ENCODE measurements at regions not wholly inside any gene's neighbourhood (a gene's known extent, or its start where the extent isn't known, plus 50 kb on each side); places are given as distances from the start of the nearest gene placed in this dataset.

GRCh38 chr9:131791542-131792254, 51.8 kb upstream of the RAPGEF1 start:
- H3K4me2 ChIP-seq: no peak overlapping the region
- H2AFZ ChIP-seq: no peak overlapping the region
- H3K9me2 ChIP-seq (ENCODE audit: insufficient read depth): no peaks in the 10 kb centered on the region
- H3K27ac ChIP-seq (ENCODE audit: low read depth): no peak overlapping the region
- Mint-ChIP-seq H3K36me3 (ENCODE audit: low read depth) (no peaks in the 10 kb centered on the region; the same call in 2 of the 3 replicates), H3K4me3 (no peak overlapping the region), H3K27me3 (ENCODE audit: insufficient read depth, low read depth, poor library complexity) (peaks cover 11% of the 10 kb centered on the region), H3K27ac (no peak overlapping the region), H3K9me3 (peaks cover 9% of the 10 kb centered on the region; the same call in 2 of the 3 replicates), H3K4me1 (peaks cover 29% of the 10 kb centered on the region)
- no peaks in the 10 kb centered on the region for H3K27me3 ChIP-seq (ENCODE audit: insufficient read depth)
- no peak overlapping the region for H3K4me3 ChIP-seq
- no peak for DNase-seq (ENCODE audit: low spot score)
- no peaks in the 10 kb centered on the region for H3F3A ChIP-seq (replicated peaks; ENCODE audit: low read depth)
- ATAC-seq: peak; percentile 19; the same call in 2 of the 3 replicates
- H3K36me3 ChIP-seq (ENCODE audit: insufficient read depth): no peaks in the 10 kb centered on the region
- H4K20me1 ChIP-seq (replicated peaks; ENCODE audit: insufficient read depth): no peaks in the 10 kb centered on the region; the same call in 1 of the 2 replicates
- no peaks in the 10 kb centered on the region for H3K79me2 ChIP-seq (replicated peaks; ENCODE audit: insufficient read depth)
- peaks cover 12% of the 10 kb centered on the region; the same call in 1 of the 2 replicates for H3K4me1 ChIP-seq (ENCODE audit: insufficient read depth)
- TF ChIP-seq ZNF331 (CRISPR knock-in tag; IDR thresholded peaks at IDR 0.05; ENCODE audit: low read depth): no peak
